ENCODE measurements at regions not wholly inside any gene's neighbourhood (a gene's known extent, or its start where the extent isn't known, plus 50 kb on each side); places are given as distances from the start of the nearest gene placed in this dataset.

DNA sequence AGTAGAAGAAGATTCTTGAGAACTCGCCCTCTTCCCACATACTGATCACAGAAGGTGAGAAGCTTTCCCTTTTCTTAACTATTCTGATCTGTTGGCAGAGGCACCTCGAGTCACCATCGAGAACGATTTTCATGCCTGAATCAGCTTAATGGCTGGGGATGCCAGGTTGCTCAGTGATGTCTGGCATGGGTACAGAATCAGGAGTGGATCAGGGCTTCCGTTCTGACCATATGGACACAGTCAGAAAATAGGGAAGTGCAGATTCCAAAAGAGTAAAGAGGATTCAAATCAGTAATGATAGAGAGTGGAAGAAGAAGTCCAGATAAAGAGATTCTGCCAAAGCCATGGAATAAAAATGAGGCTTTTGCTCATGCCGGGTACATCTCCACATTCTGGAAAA is 52.0 kb upstream of the GRB10 start:
- TF ChIP-seq, protein P1, sequence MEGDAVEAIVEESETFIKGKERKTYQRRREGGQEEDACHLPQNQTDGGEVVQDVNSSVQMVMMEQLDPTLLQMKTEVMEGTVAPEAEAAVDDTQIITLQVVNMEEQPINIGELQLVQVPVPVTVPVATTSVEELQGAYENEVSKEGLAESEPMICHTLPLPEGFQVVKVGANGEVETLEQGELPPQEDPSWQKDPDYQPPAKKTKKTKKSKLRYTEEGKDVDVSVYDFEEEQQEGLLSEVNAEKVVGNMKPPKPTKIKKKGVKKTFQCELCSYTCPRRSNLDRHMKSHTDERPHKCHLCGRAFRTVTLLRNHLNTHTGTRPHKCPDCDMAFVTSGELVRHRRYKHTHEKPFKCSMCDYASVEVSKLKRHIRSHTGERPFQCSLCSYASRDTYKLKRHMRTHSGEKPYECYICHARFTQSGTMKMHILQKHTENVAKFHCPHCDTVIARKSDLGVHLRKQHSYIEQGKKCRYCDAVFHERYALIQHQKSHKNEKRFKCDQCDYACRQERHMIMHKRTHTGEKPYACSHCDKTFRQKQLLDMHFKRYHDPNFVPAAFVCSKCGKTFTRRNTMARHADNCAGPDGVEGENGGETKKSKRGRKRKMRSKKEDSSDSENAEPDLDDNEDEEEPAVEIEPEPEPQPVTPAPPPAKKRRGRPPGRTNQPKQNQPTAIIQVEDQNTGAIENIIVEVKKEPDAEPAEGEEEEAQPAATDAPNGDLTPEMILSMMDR (IDR thresholded peaks at IDR 0.05) = no peak
- TF ChIP-seq EP300 (IDR thresholded peaks at IDR 0.05) (no peak), POLR2AphosphoS5 (IDR thresholded peaks at IDR 0.05) (no peak), POLR2A (IDR thresholded peaks at IDR 0.05) (no peak)

All from stomach (tissue), 4 donors.